ENCODE measurements at regions not wholly inside any gene's neighbourhood (a gene's known extent, or its start where the extent isn't known, plus 50 kb on each side); places are given as distances from the start of the nearest gene placed in this dataset.

DNA sequence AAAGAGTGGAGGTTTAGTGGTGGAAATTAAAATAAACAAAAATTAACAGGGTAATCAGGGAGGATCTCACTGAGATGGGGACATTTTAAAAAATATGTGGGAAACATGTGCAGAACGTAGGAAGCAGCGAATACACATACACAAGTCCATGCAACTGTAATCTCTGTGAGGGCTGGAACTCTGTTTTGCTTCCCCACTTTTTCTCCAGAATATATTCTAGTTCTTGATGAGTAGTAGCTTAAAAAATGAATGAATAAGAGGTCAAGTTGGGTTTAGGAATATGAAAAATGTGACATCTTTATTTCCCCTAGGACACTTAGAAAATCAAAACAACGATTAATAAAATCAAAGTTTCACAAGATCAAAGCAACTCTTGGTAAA is 312.2 kb upstream of the ZNF717 start:
- TF ChIP-seq TOX (CRISPR knock-in tag; IDR thresholded peaks at IDR 0.05; ENCODE audit: borderline replicate concordance) (no peak), ZNF70 (CRISPR knock-in tag; IDR thresholded peaks at IDR 0.05) (no peak), CSRNP3 (CRISPR knock-in tag; IDR thresholded peaks at IDR 0.05) (no peak), SNAI2 (CRISPR knock-in tag; IDR thresholded peaks at IDR 0.05) (no peak), ZFP30 (CRISPR knock-in tag; IDR thresholded peaks at IDR 0.05) (no peak)
- TF ChIP-seq, protein P1, sequence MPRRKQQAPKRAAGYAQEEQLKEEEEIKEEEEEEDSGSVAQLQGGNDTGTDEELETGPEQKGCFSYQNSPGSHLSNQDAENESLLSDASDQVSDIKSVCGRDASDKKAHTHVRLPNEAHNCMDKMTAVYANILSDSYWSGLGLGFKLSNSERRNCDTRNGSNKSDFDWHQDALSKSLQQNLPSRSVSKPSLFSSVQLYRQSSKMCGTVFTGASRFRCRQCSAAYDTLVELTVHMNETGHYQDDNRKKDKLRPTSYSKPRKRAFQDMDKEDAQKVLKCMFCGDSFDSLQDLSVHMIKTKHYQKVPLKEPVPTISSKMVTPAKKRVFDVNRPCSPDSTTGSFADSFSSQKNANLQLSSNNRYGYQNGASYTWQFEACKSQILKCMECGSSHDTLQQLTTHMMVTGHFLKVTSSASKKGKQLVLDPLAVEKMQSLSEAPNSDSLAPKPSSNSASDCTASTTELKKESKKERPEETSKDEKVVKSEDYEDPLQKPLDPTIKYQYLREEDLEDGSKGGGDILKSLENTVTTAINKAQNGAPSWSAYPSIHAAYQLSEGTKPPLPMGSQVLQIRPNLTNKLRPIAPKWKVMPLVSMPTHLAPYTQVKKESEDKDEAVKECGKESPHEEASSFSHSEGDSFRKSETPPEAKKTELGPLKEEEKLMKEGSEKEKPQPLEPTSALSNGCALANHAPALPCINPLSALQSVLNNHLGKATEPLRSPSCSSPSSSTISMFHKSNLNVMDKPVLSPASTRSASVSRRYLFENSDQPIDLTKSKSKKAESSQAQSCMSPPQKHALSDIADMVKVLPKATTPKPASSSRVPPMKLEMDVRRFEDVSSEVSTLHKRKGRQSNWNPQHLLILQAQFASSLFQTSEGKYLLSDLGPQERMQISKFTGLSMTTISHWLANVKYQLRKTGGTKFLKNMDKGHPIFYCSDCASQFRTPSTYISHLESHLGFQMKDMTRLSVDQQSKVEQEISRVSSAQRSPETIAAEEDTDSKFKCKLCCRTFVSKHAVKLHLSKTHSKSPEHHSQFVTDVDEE (CRISPR knock-in tag; IDR thresholded peaks at IDR 0.05): no peak
- ATAC-seq: no peak

DNA sequence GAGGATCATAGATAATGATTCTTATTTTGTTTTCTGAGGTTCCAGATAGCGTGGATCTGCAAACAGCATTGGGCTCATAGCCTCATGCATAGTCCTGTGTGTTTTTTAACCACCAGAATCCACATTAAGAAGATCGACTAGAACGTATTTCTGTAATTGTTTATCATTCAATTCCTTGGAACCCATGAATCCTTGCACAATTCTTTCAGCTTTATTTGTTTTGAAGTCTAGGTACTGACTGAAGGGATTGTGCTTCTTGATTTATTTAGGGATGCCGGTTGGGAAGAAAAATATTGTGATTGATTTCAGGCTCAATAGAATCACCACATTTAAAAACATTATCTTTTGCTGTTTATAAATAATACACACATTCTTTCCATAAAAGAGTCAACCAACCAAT is 314.6 kb upstream of the ZNF717 start:
- ATAC-seq: no peak
- TF ChIP-seq TOX (CRISPR knock-in tag; IDR thresholded peaks at IDR 0.05; ENCODE audit: borderline replicate concordance): no peak
- no peak for TF ChIP-seq SNAI2 (CRISPR knock-in tag; IDR thresholded peaks at IDR 0.05)
- TF ChIP-seq ESRRG (CRISPR knock-in tag; IDR thresholded peaks at IDR 0.05): no peak
- TF ChIP-seq, protein P1 (CRISPR knock-in tag; IDR thresholded peaks at IDR 0.05): no peak
- no peak for TF ChIP-seq ZC3H10 (CRISPR knock-in tag; IDR thresholded peaks at IDR 0.05)
- TF ChIP-seq ARNTL (CRISPR knock-in tag; IDR thresholded peaks at IDR 0.05; ENCODE audit: borderline replicate concordance, low read depth): no peak
- no peak for TF ChIP-seq OSR1 (CRISPR knock-in tag; IDR thresholded peaks at IDR 0.05)
- TF ChIP-seq PATZ1 (CRISPR knock-in tag; IDR thresholded peaks at IDR 0.05; ENCODE audit: borderline replicate concordance): no peak
- no peak for TF ChIP-seq BACH2 (CRISPR knock-in tag; IDR thresholded peaks at IDR 0.05; ENCODE audit: borderline replicate concordance)

GRCh38 chr3:76107935-76108570 is 322.7 kb upstream of the ZNF717 start:
- ATAC-seq: peak; percentile 49; the same call in 2 of the 3 replicates
- TF ChIP-seq RARB (CRISPR knock-in tag; IDR thresholded peaks at IDR 0.05) (no peak), OSR1 (CRISPR knock-in tag; IDR thresholded peaks at IDR 0.05) (no peak), CSDC2 (CRISPR knock-in tag; IDR thresholded peaks at IDR 0.05) (no peak), PATZ1 (CRISPR knock-in tag; IDR thresholded peaks at IDR 0.05; ENCODE audit: borderline replicate concordance) (no peak), BACH2 (CRISPR knock-in tag; IDR thresholded peaks at IDR 0.05; ENCODE audit: borderline replicate concordance) (no peak), ZC3H10 (CRISPR knock-in tag; IDR thresholded peaks at IDR 0.05) (no peak), ESRRG (CRISPR knock-in tag; IDR thresholded peaks at IDR 0.05) (no peak)
- TF ChIP-seq, protein P2, sequence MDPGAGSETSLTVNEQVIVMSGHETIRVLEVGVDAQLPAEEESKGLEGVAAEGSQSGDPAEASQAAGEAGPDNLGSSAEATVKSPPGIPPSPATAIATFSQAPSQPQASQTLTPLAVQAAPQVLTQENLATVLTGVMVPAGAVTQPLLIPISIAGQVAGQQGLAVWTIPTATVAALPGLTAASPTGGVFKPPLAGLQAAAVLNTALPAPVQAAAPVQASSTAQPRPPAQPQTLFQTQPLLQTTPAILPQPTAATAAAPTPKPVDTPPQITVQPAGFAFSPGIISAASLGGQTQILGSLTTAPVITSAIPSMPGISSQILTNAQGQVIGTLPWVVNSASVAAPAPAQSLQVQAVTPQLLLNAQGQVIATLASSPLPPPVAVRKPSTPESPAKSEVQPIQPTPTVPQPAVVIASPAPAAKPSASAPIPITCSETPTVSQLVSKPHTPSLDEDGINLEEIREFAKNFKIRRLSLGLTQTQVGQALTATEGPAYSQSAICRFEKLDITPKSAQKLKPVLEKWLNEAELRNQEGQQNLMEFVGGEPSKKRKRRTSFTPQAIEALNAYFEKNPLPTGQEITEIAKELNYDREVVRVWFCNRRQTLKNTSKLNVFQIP (CRISPR knock-in tag; IDR thresholded peaks at IDR 0.05; ENCODE audit: borderline replicate concordance, low read depth): no peak
- TF ChIP-seq, protein P1 (CRISPR knock-in tag; IDR thresholded peaks at IDR 0.05): no peak
- TF ChIP-seq, protein P3, sequence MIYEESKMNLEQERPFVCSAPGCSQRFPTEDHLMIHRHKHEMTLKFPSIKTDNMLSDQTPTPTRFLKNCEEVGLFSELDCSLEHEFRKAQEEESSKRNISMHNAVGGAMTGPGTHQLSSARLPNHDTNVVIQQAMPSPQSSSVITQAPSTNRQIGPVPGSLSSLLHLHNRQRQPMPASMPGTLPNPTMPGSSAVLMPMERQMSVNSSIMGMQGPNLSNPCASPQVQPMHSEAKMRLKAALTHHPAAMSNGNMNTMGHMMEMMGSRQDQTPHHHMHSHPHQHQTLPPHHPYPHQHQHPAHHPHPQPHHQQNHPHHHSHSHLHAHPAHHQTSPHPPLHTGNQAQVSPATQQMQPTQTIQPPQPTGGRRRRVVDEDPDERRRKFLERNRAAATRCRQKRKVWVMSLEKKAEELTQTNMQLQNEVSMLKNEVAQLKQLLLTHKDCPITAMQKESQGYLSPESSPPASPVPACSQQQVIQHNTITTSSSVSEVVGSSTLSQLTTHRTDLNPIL (CRISPR knock-in tag; IDR thresholded peaks at IDR 0.05; ENCODE audit: low read depth): no peak

Measured in SK-N-SH treated with all-trans-retinoic acid at 6 μM for 48 hours (cell line).